Stimulated activated memory B cell treated with anti-CD40 and anti-IgM and Interleukin-4, amounts not matched to agents 10 μg/mL and 1 μg/mL and 100 μg/mL, for 72 hours (primary cell): ENCODE measurements at regions not wholly inside any gene's neighbourhood (a gene's known extent, or its start where the extent isn't known, plus 50 kb on each side); places are given as distances from the start of the nearest gene placed in this dataset.
"Not testable (repeated sequence)": the region's sequence is repeated elsewhere in the genome, so short reads cannot be mapped to it uniquely, and the experiment has no call there.

ENCODE experiments used
- ATAC-seq: fragments of 150-1000 bp; cut with Tn5 transposase; 2 replicates; pipeline ENCODE4 v1.10.0; 2021
- H3K27ac Mint-ChIP-seq: one replicate; pipeline ENCODE4 v1.8.0; 2022; ENCODE audit warnings: mild to moderate bottlenecking, mixed read lengths
- H3K27me3 Mint-ChIP-seq: one replicate; pipeline ENCODE4 v1.8.0; 2022; ENCODE audit warnings: mixed read lengths
- H3K36me3 Mint-ChIP-seq: one replicate; pipeline ENCODE4 v1.8.0; 2022; ENCODE audit warnings: mixed read lengths
- H3K4me1 Mint-ChIP-seq: one replicate; pipeline ENCODE4 v1.8.0; 2022; ENCODE audit warnings: mixed read lengths
- H3K4me3 Mint-ChIP-seq: one replicate; pipeline ENCODE4 v1.8.0; 2022; ENCODE audit warnings: mild to moderate bottlenecking, moderate library complexity, mixed read lengths
- H3K9me3 Mint-ChIP-seq: one replicate; pipeline ENCODE4 v1.8.0; 2022; ENCODE audit warnings: mixed read lengths

DNA sequence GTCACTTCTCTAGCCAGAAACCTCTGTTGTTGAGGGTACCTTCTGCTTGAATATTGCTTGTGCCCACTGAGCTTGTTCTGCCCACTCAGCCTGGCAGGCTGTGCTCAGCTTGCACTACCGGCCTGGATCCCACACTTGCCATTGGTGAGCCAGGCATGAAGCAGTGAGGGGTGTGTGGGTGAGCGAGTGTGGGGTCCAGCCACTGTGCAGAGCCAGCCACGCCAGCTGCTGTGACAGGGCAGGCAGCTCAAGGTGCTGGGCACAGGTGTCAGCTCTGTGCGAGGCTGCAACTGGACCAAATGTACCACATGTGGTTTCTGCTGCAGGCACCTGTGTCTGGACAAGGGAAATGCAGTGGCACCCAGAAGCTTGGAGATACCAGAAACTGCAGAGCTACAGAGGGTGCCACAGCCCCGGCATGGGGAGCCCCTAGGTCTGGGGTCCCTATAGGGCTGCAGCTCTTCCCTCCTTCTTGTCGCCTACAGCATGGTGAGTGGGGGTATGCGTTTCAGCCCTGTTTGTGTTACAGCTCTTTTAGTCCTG lies 305.1 kb upstream of the RIOK2 start:
- no peaks in the 10 kb centered on the region for H3K9me3 Mint-ChIP-seq
- H3K4me1 Mint-ChIP-seq = no peaks in the 10 kb centered on the region
- no peak overlapping the region for H3K27ac Mint-ChIP-seq
- H3K4me3 Mint-ChIP-seq = no peak overlapping the region
- H3K27me3 Mint-ChIP-seq = peaks cover 8% of the 10 kb centered on the region
- H3K36me3 Mint-ChIP-seq = no peaks in the 10 kb centered on the region
- ATAC-seq = peak; percentile 25

DNA sequence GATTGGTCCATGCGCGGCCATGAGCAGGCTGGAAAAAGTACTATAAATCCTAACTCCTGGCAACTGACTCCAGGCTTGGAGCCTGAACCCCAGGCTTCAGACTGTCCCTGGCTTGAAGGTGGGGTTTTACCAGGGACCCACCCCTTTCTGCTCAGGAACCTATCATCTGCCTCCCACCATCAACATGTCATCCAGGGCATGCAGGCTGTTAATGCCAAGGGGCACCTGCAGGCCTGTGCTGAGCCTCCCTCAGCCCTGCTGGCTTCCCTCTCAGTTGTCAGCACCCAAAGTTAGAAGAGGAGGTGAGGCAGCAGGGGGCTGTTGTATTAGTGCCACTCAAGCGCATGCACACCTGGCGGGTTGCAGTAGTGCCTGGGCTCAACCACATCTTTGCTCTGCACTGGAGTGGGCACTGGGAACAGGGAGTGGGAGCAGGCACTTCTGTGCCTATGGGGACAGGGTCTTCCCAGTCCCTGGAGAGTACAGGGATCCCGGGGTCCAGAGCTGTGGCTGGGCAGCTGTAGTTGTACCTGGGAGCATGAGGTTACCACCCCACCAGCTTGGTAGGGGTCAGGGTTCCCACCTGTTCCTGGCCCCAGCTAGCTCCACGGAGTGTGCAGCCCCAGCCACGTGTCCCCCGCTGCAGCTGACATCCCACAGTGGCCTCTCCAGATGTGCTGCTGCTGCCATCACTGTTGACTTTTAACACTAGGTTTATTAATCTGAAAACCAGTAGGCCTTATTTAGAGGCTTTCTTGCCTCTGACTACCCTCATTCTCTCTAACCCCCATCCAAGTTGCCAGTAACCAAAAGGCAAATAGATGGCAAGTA lies 306.2 kb upstream of the RIOK2 start:
- H3K36me3 Mint-ChIP-seq = no peaks in the 10 kb centered on the region
- peaks cover 8% of the 10 kb centered on the region for H3K27me3 Mint-ChIP-seq
- no peaks in the 10 kb centered on the region for H3K9me3 Mint-ChIP-seq
- no peak overlapping the region for H3K4me3 Mint-ChIP-seq
- no peaks in the 10 kb centered on the region for H3K4me1 Mint-ChIP-seq
- H3K27ac Mint-ChIP-seq = no peak overlapping the region
- ATAC-seq = peak; percentile 31

DNA sequence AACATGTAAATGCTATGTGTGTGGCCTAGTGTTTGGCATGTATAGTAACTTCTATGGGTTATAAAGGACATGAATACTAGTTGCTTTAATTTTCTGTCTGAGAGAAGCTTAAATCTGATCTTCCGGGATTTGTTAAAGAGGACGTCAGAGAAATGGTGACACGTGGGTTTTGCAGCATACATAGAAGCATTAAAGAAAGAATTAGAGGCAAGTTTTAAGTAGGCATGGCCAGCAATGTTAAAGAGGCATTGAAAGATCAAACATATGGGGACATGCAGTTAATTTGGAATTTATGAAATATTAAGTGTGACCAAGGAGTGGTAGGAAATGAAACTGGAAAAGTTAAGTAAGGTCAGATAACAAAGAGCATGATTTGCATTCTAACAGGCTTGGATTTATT lies 311.4 kb upstream of the RIOK2 start:
- no peak for ATAC-seq
- Mint-ChIP-seq H3K4me3 (no peak overlapping the region), H3K27me3 (no peaks in the 10 kb centered on the region), H3K36me3 (no peaks in the 10 kb centered on the region), H3K4me1 (no peaks in the 10 kb centered on the region), H3K9me3 (no peaks in the 10 kb centered on the region), H3K27ac (no peak overlapping the region)

DNA sequence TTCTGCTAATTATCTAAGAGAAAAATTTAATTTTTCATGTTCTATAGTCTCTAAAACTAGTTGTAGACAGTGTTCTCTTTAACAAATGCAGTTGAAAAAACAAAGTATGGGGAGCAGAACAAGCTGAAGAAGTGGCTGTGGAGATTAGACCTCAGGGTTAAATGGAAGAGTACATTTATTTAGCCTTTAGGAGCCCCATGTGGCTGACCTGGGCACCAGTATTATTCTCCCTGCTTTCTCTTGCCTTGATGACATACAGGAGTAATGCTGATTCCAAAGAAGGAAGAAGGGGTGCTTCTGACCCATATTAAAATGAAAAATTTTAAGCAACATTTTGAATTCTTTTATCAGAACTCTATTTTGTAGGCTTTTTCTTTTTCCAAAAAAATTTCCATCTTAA lies 312.3 kb upstream of the RIOK2 start:
- no peak for ATAC-seq
- Mint-ChIP-seq H3K4me3 (no peak overlapping the region), H3K36me3 (no peaks in the 10 kb centered on the region), H3K27ac (no peak overlapping the region), H3K4me1 (no peaks in the 10 kb centered on the region), H3K27me3 (no peaks in the 10 kb centered on the region), H3K9me3 (no peaks in the 10 kb centered on the region)

DNA sequence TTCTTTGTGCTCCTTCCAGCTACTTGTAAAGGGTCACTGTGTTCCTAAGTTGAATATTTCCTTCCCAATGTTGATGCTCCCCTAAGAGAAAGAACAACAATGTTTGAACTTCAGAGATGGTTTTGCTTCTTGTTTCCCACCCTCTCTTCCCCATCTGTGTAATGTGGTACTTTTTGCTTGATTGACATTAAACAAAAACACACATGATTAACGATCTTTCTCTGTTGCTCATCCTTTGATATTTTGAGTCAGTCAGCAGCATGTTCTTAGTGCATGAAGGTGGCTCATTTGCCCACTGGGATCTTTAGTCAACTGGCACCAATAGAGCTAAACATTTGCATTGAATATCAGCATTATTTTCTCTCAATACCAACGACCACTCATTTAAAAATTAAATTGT lies 313.0 kb upstream of the RIOK2 start:
- H3K9me3 Mint-ChIP-seq = no peaks in the 10 kb centered on the region
- H3K27me3 Mint-ChIP-seq = no peaks in the 10 kb centered on the region
- no peak overlapping the region for H3K27ac Mint-ChIP-seq
- H3K4me1 Mint-ChIP-seq = no peaks in the 10 kb centered on the region
- no peaks in the 10 kb centered on the region for H3K36me3 Mint-ChIP-seq
- no peak overlapping the region for H3K4me3 Mint-ChIP-seq
- no peak for ATAC-seq

DNA sequence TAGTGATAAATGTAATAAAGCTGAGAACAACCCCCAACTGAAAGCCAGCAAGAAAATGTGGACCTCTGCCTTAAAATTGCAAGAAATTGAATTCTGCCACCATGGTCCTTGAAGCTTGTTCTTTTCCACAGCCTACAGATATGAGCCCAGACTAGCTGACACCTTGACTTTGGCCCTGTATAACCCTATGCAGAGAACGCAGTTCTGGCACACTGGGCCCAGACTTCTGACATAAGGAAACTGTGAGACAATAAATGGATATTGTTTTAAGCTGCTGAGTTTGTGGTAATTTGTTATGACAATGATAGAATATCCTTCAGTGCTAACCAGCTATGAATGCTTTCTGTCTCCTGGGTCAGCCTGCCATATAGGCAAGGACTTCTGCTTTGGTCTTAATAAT lies 315.6 kb upstream of the RIOK2 start:
- no peaks in the 10 kb centered on the region for H3K9me3 Mint-ChIP-seq
- H3K27me3 Mint-ChIP-seq = no peaks in the 10 kb centered on the region
- H3K4me1 Mint-ChIP-seq = no peaks in the 10 kb centered on the region
- no peak for ATAC-seq
- no peak overlapping the region for H3K4me3 Mint-ChIP-seq
- H3K36me3 Mint-ChIP-seq = no peaks in the 10 kb centered on the region
- H3K27ac Mint-ChIP-seq = no peak overlapping the region

DNA sequence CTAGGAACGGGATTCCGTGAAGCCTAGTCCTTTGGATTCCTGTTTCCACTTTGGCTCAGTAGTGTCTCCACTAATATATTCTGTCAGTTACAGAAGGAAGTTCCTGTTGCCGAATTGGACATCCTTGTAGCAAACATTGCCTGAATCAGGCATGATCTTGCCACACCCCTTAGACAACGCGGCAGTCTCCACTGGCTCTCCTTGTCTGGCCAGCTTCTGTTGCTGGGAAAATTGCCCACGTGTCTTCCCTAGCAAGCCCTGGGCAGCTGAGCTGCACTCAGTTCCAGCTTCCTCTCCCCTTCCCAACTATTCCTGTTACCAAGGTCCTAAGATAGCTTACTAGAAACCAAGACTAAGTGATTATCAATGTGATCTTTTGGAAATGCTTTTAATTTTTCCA lies 316.6 kb upstream of the RIOK2 start:
- ATAC-seq = no peak
- no peaks in the 10 kb centered on the region for H3K9me3 Mint-ChIP-seq
- no peaks in the 10 kb centered on the region for H3K36me3 Mint-ChIP-seq
- H3K27ac Mint-ChIP-seq = no peak overlapping the region
- no peaks in the 10 kb centered on the region for H3K27me3 Mint-ChIP-seq
- H3K4me3 Mint-ChIP-seq = no peak overlapping the region
- no peaks in the 10 kb centered on the region for H3K4me1 Mint-ChIP-seq

DNA sequence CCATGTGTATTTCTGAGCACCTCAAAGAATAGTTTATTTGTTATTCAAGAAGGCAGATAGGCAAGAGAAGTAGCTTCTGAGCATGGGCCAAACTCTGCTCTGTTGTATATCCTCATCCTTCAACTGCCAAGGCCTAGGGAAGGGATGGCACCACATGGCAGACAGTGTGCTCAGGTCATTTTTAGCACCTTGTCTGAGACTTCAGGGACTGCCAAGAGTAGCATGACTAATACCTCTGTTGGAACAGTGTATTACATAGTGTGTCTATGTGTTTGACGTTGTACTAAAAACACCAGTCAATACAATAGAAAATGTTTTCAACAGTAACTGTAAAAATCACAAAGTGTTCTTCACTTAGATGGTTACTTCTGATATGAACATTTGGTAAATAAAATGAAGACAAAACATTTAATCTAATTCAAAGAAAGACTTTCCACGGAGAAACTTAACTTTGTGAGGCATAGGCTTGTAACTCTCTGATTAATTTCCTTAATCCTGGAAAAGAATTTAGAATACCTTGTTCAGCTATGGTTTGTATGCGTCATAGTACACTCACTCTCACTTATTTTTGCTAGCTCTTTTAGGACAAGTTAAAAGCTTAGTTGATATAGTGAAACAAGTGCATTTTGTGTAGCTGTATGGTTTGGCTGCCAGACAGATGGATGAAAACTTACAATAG lies 318.4 kb upstream of the RIOK2 start:
- Mint-ChIP-seq H3K27ac (no peak overlapping the region), H3K36me3 (no peaks in the 10 kb centered on the region), H3K27me3 (no peaks in the 10 kb centered on the region), H3K4me3 (no peak overlapping the region), H3K9me3 (no peaks in the 10 kb centered on the region), H3K4me1 (no peaks in the 10 kb centered on the region)
- no peak for ATAC-seq

DNA sequence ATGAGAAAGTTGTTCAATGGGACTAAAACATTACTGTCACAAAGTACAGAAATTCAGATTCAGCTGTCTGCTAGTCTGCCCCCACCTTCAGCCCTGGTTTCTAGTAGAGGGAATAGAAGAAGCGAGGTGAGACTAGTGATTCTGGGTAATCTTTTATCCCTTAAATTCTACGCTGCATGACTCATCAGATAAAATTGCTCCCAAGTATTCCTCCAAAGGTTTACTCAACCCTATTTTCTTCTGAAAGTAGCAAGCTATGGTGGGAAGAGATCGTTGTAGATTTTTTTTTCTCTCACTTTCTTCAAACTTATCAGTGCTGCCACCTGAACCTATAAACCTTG lies 318.9 kb upstream of the RIOK2 start:
- no peaks in the 10 kb centered on the region for H3K9me3 Mint-ChIP-seq
- no peaks in the 10 kb centered on the region for H3K4me1 Mint-ChIP-seq
- no peak for ATAC-seq
- H3K27ac Mint-ChIP-seq = no peak overlapping the region
- no peaks in the 10 kb centered on the region for H3K36me3 Mint-ChIP-seq
- H3K4me3 Mint-ChIP-seq = no peak overlapping the region
- H3K27me3 Mint-ChIP-seq = no peaks in the 10 kb centered on the region

DNA sequence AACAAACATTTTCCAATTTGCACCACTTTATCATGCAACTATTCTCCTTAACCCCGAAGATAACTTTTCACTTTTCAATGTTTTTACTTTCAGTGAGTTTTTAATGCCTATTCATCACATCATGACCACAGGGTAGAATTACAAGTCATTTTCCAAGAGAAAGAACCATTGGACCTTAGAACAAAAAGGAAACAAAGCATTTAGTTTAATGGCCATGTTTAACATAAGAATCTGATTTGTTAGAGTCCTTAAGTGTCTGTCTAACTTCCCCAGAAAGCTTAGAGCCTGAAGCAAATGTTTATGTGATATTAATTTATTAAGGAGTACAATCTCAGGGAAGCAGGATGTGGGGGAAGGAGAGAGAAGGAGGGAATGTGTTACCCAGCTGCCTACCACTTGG lies 325.8 kb upstream of the RIOK2 start:
- Mint-ChIP-seq H3K27ac (no peak overlapping the region), H3K4me1 (no peaks in the 10 kb centered on the region), H3K4me3 (no peak overlapping the region), H3K9me3 (peaks cover 2% of the 10 kb centered on the region), H3K36me3 (no peaks in the 10 kb centered on the region), H3K27me3 (peaks cover 9% of the 10 kb centered on the region)
- ATAC-seq = no peak

DNA sequence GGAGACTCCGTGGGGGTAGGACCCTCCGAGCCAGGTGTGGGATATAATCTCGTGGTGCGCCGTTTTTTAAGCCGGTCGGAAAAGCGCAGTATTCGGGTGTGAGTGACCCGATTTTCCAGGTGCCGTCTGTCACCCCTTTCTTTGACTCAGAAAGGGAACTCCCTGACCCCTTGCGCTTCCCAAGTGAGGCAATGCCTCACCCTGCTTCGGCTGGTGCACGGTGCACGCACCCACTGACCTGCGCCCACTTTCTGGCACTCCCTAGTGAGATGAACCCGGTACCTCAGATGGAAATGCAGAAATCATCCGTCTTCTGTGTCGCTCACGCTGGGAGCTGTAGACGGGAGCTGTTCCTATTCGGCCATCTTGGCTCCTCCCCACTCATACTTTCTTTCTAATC lies 336.5 kb upstream of the RIOK2 start:
- not testable (repeated sequence) for H3K27me3 Mint-ChIP-seq, H3K4me1 Mint-ChIP-seq, H3K36me3 Mint-ChIP-seq, ATAC-seq, H3K27ac Mint-ChIP-seq, H3K9me3 Mint-ChIP-seq, H3K4me3 Mint-ChIP-seq

DNA sequence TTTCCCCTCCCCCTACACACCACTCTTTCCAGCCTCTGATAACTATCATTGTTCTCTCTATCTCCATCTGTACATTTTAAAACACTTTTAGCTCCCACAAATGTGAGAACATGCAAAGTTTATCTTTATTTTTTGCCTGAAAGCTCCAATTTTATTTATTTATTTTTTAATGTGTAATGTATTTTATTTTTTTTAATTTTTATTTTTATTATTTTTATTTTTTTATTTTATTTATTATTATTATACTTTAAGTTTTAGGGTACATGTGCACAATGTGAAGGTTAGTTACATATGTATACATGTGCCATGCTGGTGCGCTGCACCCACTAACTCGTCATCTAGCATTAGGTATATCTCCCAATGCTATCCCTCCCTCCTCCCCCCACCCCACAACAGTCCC lies 340.3 kb upstream of the RIOK2 start:
- not testable (repeated sequence) for H3K9me3 Mint-ChIP-seq, H3K4me3 Mint-ChIP-seq, ATAC-seq, H3K27me3 Mint-ChIP-seq, H3K27ac Mint-ChIP-seq, H3K4me1 Mint-ChIP-seq, H3K36me3 Mint-ChIP-seq

DNA sequence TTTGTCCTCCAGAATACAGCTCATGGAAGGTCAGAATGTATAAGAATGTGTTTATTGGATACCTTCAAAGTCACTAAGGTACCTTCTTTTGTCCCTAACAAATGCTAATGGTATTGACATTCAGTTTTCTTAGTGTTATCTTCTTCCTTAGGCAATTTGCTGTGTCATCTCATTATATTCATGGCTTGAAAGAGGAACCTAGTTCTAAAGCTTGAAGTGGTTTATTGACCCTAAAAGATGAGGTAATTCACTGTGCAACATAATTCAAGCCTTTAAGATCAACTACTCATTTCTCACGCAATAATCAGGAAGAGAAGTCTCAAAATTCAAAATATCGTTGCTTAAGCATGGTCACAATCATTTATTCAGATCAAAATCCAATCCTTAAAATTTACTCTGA lies 342.7 kb upstream of the RIOK2 start:
- no peak overlapping the region for H3K27ac Mint-ChIP-seq
- H3K4me3 Mint-ChIP-seq = no peak overlapping the region
- H3K4me1 Mint-ChIP-seq = no peaks in the 10 kb centered on the region
- no peaks in the 10 kb centered on the region for H3K9me3 Mint-ChIP-seq
- no peaks in the 10 kb centered on the region for H3K27me3 Mint-ChIP-seq
- H3K36me3 Mint-ChIP-seq = no peaks in the 10 kb centered on the region
- ATAC-seq = no peak

DNA sequence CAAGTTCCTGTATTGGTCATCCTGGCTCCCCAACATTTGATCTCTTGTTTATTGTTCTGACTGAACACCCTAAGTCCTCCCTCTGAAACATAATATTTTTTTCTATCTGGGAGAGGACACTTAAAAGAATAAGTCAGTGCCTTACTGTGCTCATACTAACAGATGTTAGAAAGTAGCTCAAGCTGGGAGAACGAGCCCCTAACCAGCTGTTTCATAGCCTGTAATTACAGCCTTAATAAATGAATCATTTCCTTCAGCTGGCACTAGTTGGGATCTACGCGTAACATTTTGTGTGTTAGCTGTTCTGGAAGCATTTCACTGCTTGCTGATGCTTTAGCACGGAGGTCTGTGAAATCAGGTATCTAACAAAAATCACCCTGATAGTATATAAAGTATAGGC lies 345.9 kb upstream of the RIOK2 start:
- H3K4me3 Mint-ChIP-seq = no peak overlapping the region
- H3K36me3 Mint-ChIP-seq = no peaks in the 10 kb centered on the region
- H3K4me1 Mint-ChIP-seq = no peaks in the 10 kb centered on the region
- H3K27ac Mint-ChIP-seq = no peak overlapping the region
- no peak for ATAC-seq
- no peaks in the 10 kb centered on the region for H3K27me3 Mint-ChIP-seq
- H3K9me3 Mint-ChIP-seq = no peaks in the 10 kb centered on the region

DNA sequence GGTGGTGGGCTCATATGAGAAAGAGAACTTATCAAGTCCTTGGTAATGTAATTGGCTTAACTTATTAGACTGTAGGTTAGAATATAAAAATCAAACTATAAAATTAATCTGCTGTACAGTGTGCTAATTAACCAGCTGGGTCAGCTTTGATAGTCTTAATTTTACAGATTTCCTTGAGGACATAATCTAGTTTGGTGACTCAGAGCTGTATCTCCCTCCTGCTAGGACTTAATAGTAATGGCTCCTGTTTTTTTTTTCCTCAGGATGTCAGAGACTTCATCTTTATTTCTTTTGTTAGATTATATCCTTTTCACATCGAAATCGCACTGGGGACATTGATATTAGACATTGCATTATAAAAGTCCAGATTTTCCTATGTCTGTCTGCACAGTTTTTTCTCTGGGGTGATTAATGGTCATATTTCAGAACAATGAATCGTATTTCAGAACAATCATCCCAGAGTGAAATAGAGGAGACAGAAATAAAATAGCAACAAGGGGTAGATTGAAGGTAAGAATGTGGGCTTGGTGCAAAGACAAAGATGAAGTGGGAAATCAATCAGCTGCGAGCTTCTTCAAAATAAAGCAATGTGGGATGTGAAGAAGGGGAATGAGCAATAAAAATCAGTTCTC lies 346.4 kb upstream of the RIOK2 start:
- Mint-ChIP-seq H3K27ac (no peak overlapping the region), H3K27me3 (no peaks in the 10 kb centered on the region), H3K4me1 (no peaks in the 10 kb centered on the region), H3K4me3 (no peak overlapping the region), H3K36me3 (no peaks in the 10 kb centered on the region), H3K9me3 (no peaks in the 10 kb centered on the region)
- no peak for ATAC-seq

DNA sequence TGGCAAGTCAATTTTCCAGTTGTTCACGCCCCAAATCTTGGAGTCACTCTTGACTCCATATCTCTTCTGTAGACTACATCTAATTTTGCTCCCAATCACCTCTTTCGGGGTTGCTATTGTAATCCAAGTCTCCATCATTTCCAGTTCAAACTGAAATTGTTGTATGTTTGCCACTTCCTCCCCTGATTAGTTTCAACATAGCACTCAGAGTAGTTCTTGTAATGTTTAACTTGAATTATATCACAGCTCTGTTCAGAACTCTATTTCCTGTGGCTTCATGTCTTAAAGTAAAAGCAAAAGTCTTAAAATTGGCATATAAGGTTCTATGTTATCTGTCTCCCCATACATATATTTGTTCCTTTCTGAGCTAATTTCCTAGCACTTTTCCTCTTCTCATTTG lies 348.5 kb upstream of the RIOK2 start:
- Mint-ChIP-seq H3K9me3 (no peaks in the 10 kb centered on the region), H3K4me1 (no peaks in the 10 kb centered on the region), H3K4me3 (no peak overlapping the region), H3K36me3 (no peaks in the 10 kb centered on the region), H3K27me3 (no peaks in the 10 kb centered on the region), H3K27ac (no peak overlapping the region)
- no peak for ATAC-seq
